KG1 (cell line): ENCODE measurements at regions not wholly inside any gene's neighbourhood (a gene's known extent, or its start where the extent isn't known, plus 50 kb on each side); places are given as distances from the start of the nearest gene placed in this dataset.

Experiments
- DNase-seq: peaks from one replicate; lab custom pipeline; 2025; lab: John Stamatoyannopoulos, UW

DNA sequence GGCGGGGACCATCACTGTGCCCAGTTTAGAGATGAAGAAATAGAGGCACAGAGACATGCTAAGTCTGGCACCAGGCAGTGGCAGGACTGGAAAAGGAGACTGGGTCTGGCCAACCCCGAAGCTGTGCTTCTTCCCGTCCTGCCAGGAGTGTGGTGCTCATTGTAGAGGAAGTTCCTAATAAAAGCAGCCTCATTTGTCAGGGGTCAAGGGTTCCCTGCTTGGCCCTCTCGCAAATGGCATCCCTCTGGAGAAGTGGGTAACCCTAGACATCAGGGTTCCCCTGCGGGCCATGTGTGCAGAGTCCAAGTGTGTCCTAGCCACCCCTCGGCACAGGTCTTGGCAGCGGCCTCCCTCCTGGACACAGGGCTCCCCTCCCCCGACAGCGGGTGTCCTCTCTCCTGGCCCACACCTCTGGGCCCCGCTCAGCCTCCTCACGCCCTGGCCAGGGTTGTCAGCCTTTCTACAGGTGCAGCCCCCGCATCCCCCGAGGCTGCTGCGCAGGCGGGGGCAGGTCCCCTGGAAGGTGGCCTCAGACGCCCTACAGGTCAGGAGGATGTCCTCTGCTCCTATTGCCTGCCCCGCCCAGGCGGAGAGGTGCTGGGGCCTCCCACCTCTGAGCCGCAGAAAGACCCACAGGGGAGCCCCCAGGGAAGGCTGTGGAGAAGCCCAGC is 61.8 kb upstream of the PRR20G start:
- DNase-seq, result no peak

DNA sequence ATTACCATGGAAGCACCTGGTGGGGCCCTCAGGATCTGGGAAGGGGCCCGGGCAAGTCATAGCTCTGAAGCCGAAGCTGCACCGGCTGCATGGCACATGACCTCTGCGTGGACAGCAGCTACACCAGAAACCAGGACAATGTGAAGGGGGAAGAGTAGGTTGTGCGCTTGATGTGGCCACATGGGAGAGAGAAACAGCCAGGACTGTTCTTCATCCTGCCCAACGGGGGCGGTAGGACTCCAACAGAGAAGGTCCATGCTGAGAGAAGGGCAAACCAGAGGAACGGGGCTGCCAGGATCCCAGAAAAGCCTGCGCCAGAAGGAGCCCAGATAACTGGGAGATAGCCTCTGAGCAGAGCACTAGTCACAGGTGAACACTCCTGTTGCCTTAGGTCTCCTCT is 54.9 kb upstream of the PRR20G start:
- no peak for DNase-seq

DNA sequence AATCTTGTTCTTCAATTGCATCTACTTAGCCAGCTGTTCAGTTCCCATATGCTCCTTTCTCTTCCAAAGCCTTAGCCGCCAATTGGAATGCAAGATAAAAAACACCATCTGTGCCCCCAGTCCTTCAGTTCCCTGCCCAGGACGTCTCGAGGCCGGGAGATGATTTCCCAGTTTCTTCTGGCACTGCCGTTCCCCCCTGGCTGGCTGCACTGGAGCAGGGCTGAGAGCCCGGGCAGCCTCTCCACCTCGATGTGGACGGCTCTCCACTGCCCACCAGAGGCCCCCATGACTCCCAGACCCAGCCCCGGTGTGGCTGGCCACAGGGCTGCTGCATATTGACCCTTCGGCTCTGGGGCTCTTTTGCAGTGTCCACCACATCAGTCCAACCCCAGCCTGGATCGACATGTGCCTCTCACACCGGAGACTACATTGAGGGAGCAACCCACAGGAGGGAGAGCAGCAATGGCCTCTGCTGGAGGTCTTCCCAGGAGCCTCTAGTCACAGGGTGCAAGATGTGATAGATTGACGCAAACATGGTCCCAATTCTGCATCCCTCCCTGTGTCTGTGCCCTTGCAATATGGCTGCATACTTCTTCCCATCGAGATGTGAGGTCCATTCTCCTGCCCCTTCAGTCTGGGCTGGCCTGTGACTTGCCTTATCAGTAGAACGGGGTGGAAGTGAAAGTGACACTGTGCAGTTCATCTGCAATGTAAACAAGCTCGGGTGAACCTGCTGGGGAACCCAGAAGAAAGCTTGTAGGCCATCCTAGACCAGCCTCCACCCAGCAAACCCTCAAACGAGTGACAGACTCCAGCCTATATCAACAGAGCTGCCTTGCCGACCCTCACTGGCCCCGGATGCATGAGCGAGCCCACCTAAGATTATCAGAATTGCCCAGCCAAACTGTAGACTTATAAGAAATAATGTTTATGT is 52.3 kb upstream of the PRR20G start:
- DNase-seq, result no peak

DNA sequence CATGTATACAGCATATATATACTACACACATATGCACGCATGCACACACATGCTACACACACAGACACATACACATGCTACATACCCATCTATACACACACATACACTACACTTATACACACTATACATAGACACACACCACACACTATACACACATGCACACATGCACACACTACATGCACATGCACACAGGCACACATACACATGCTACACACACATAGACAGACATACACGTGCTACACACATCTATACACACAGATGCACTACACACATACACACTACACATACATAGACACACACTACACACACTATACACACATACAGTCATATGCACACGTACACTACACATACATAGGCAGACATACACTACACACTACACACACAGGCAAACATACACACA is 51.2 kb upstream of the PRR20G start:
- no peak for DNase-seq

DNA sequence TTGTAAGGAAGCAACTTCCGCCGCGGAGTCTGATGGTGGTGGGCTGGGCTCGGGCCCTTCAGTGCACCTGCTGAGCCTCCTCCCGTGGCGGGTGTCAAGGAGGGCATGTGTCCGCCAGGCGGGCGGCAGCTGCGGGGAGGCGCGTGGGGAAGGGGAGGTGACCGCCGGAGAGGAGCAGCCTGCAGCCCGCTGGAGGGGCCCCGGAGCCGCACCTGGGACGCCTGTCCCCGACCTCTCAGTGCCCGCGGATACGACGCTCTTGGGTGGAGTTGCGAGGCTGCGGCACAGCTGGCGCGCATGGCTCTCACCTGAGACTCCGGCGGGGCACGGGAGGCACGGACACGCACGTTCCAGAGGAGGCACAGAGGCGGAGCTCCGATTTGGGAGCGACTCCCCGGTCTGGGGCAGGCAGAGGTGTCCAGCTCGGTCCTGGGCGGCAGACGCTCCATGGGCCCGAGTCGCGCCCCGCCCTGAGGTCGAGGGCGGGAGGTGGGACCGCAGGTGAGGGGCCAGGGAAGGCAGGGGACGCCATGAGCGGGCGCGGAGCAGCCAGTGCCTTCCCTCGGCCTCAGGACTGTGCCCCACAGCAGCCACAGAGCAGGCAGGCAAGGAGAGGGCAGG is 50.2 kb upstream of the PRR20G start:
- DNase-seq, result no peak
